H1 (cell line): ENCODE measurements at regions not wholly inside any gene's neighbourhood (a gene's known extent, or its start where the extent isn't known, plus 50 kb on each side); places are given as distances from the start of the nearest gene placed in this dataset.

Source experiments
- ASH2L ChIP-seq: fragments of 200-600, 300-600 bp; sonication (generic); IDR thresholded peaks from one replicate; pipeline ENCODE4 v1.7.1; 2017; ENCODE audit warnings: low read length
- BRCA1 ChIP-seq: IDR thresholded peaks from 2 replicates; pipeline ENCODE4 v1.6.1; 2012; ENCODE audit warnings: low read depth, low read length, improper control_type of control experiment
- CHD2 ChIP-seq: IDR thresholded peaks from 2 replicates; pipeline ENCODE4 v1.6.1; 2012; ENCODE audit warnings: low read length, improper control_type of control experiment
- KDM5A ChIP-seq: fragments of 200-600 bp; IDR thresholded peaks from 2 replicates; pipeline ENCODE4 v1.7.1; 2012; ENCODE audit warnings: mild to moderate bottlenecking, low read length, inconsistent platforms, mixed read lengths
- NANOG ChIP-seq: IDR thresholded peaks from 2 replicates; pipeline ENCODE4 v1.6.1; 2011; ENCODE audit warnings: low read length, low read depth, mild to moderate bottlenecking, inconsistent platforms; ENCODE audit not compliant: insufficient read depth, poor library complexity, severe bottlenecking
- POU5F1 ChIP-seq: IDR thresholded peaks from 2 replicates; pipeline ENCODE4 v1.6.1; 2011; ENCODE audit warnings: low read depth, mild to moderate bottlenecking, low read length, moderate library complexity
- RAD21 ChIP-seq, 2 experiments: IDR thresholded peaks in 1 of 2; conservative IDR thresholded peaks in 1 of 2; 2 replicates each; pipeline ENCODE4 v1.6.1; 2011; ENCODE audit warnings: low read depth in 2 of 2, low read length in 2 of 2, improper control_type of control experiment in 1 of 2, inconsistent platforms in 1 of 2, mild to moderate bottlenecking in 1 of 2, moderate library complexity in 1 of 2
- RBBP5 ChIP-seq: IDR thresholded peaks from 2 replicates; pipeline ENCODE4 v1.7.1; 2012; ENCODE audit warnings: low read depth, mild to moderate bottlenecking, inconsistent platforms, low read length, moderate library complexity, borderline replicate concordance
- TF ChIP-seq, protein P1 (sequence below): fragments of 300-600 bp; sonication (generic); IDR thresholded peaks from 2 replicates; pipeline ENCODE4 v1.7.1; 2012; ENCODE audit warnings: low read length, moderate library complexity, mild to moderate bottlenecking, inconsistent platforms; ENCODE audit not compliant: insufficient replicate concordance
- TF ChIP-seq, protein P2 (sequence below): IDR thresholded peaks from 2 replicates; pipeline ENCODE4 v1.6.1; 2011; ENCODE audit warnings: low read depth, mild to moderate bottlenecking, low read length; ENCODE audit not compliant: insufficient read depth
- TF ChIP-seq, protein P3 (sequence below): IDR thresholded peaks from 2 replicates; pipeline ENCODE4 v1.6.1; 2012; ENCODE audit warnings: inconsistent platforms

- TF ChIP-seq, protein P1, sequence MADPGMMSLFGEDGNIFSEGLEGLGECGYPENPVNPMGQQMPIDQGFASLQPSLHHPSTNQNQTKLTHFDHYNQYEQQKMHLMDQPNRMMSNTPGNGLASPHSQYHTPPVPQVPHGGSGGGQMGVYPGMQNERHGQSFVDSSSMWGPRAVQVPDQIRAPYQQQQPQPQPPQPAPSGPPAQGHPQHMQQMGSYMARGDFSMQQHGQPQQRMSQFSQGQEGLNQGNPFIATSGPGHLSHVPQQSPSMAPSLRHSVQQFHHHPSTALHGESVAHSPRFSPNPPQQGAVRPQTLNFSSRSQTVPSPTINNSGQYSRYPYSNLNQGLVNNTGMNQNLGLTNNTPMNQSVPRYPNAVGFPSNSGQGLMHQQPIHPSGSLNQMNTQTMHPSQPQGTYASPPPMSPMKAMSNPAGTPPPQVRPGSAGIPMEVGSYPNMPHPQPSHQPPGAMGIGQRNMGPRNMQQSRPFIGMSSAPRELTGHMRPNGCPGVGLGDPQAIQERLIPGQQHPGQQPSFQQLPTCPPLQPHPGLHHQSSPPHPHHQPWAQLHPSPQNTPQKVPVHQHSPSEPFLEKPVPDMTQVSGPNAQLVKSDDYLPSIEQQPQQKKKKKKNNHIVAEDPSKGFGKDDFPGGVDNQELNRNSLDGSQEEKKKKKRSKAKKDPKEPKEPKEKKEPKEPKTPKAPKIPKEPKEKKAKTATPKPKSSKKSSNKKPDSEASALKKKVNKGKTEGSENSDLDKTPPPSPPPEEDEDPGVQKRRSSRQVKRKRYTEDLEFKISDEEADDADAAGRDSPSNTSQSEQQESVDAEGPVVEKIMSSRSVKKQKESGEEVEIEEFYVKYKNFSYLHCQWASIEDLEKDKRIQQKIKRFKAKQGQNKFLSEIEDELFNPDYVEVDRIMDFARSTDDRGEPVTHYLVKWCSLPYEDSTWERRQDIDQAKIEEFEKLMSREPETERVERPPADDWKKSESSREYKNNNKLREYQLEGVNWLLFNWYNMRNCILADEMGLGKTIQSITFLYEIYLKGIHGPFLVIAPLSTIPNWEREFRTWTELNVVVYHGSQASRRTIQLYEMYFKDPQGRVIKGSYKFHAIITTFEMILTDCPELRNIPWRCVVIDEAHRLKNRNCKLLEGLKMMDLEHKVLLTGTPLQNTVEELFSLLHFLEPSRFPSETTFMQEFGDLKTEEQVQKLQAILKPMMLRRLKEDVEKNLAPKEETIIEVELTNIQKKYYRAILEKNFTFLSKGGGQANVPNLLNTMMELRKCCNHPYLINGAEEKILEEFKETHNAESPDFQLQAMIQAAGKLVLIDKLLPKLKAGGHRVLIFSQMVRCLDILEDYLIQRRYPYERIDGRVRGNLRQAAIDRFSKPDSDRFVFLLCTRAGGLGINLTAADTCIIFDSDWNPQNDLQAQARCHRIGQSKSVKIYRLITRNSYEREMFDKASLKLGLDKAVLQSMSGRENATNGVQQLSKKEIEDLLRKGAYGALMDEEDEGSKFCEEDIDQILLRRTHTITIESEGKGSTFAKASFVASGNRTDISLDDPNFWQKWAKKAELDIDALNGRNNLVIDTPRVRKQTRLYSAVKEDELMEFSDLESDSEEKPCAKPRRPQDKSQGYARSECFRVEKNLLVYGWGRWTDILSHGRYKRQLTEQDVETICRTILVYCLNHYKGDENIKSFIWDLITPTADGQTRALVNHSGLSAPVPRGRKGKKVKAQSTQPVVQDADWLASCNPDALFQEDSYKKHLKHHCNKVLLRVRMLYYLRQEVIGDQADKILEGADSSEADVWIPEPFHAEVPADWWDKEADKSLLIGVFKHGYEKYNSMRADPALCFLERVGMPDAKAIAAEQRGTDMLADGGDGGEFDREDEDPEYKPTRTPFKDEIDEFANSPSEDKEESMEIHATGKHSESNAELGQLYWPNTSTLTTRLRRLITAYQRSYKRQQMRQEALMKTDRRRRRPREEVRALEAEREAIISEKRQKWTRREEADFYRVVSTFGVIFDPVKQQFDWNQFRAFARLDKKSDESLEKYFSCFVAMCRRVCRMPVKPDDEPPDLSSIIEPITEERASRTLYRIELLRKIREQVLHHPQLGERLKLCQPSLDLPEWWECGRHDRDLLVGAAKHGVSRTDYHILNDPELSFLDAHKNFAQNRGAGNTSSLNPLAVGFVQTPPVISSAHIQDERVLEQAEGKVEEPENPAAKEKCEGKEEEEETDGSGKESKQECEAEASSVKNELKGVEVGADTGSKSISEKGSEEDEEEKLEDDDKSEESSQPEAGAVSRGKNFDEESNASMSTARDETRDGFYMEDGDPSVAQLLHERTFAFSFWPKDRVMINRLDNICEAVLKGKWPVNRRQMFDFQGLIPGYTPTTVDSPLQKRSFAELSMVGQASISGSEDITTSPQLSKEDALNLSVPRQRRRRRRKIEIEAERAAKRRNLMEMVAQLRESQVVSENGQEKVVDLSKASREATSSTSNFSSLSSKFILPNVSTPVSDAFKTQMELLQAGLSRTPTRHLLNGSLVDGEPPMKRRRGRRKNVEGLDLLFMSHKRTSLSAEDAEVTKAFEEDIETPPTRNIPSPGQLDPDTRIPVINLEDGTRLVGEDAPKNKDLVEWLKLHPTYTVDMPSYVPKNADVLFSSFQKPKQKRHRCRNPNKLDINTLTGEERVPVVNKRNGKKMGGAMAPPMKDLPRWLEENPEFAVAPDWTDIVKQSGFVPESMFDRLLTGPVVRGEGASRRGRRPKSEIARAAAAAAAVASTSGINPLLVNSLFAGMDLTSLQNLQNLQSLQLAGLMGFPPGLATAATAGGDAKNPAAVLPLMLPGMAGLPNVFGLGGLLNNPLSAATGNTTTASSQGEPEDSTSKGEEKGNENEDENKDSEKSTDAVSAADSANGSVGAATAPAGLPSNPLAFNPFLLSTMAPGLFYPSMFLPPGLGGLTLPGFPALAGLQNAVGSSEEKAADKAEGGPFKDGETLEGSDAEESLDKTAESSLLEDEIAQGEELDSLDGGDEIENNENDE = no peak
- no peak for TF ChIP-seq CHD2
- no peak for TF ChIP-seq NANOG
- TF ChIP-seq, protein P2, sequence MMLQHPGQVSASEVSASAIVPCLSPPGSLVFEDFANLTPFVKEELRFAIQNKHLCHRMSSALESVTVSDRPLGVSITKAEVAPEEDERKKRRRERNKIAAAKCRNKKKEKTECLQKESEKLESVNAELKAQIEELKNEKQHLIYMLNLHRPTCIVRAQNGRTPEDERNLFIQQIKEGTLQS = no peak
- no peak for TF ChIP-seq RBBP5
- no peak for TF ChIP-seq POU5F1
- peak in 1 of 2 experiments; percentile 7; a peak in 1 of 4 replicates for TF ChIP-seq RAD21 (IDR thresholded peaks at IDR 0.05 in 1 of 2, conservative IDR thresholded peaks at IDR 0.05 in 1 of 2; ENCODE audit: low read depth in 2 of 2, low read length in 2 of 2)
- no peak for TF ChIP-seq BRCA1
- TF ChIP-seq KDM5A = no peak
- TF ChIP-seq ASH2L = peak; percentile 36
- TF ChIP-seq, protein P3, sequence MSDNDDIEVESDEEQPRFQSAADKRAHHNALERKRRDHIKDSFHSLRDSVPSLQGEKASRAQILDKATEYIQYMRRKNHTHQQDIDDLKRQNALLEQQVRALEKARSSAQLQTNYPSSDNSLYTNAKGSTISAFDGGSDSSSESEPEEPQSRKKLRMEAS = peak; percentile 31; the same call in 1 of the 2 replicates
Measured at GRCh38 chr1:94688646-94689045, 131.5 kb upstream of the SLC44A3 start (continued).
